GM18870 (cell line): ENCODE measurements at regions not wholly inside any gene's neighbourhood (a gene's known extent, or its start where the extent isn't known, plus 50 kb on each side); places are given as distances from the start of the nearest gene placed in this dataset.
A peak's percentile ranks its signal among the peaks of the same experiment; 100 is the strongest.

Experiments used
- ATAC-seq: cut with Tn5 transposase; IDR thresholded peaks from one replicate; pipeline ENCODE4 v1.9.1; 2021; ENCODE audit warnings: moderate library complexity; ENCODE audit not compliant: unreplicated experiment

- ATAC-seq, result no peak
These were observed 853.8 kb upstream of the INTU start for GRCh38 chr4:126779001-126779400.

GRCh38 chr4:126779436-126780166 lies 853.2 kb upstream of the INTU start:
- ATAC-seq, result no peak

GRCh38 chr4:126783191-126783590 lies 849.6 kb upstream of the INTU start:
- no peak for ATAC-seq

GRCh38 chr4:126784966-126785580 lies 847.7 kb upstream of the INTU start:
- ATAC-seq, result no peak

- no peak for ATAC-seq
These were observed 842.1 kb upstream of the INTU start for GRCh38 chr4:126790633-126791032.

- no peak for ATAC-seq
These were observed 838.4 kb upstream of the INTU start for GRCh38 chr4:126794363-126794762.

- ATAC-seq, result no peak
These were observed 834.5 kb upstream of the INTU start for GRCh38 chr4:126798214-126798613.

- ATAC-seq, result no peak
These were observed 833.3 kb upstream of the INTU start for GRCh38 chr4:126799416-126799815.

- no peak for ATAC-seq
These were observed 832.7 kb upstream of the INTU start for GRCh38 chr4:126799971-126800574.

- ATAC-seq, result peak; percentile 45
These were observed 832.1 kb upstream of the INTU start for GRCh38 chr4:126800575-126801141.

- no peak for ATAC-seq
These were observed 825.6 kb upstream of the INTU start for GRCh38 chr4:126807132-126807531.

GRCh38 chr4:126812076-126812475 lies 820.7 kb upstream of the INTU start:
- no peak for ATAC-seq

- no peak for ATAC-seq
These were observed 812.1 kb upstream of the INTU start for GRCh38 chr4:126820631-126821030.

GRCh38 chr4:126821152-126821551 lies 811.6 kb upstream of the INTU start:
- ATAC-seq, result no peak

GRCh38 chr4:126825083-126825482 lies 807.7 kb upstream of the INTU start:
- no peak for ATAC-seq

- no peak for ATAC-seq
These were observed 805.1 kb upstream of the INTU start for GRCh38 chr4:126827669-126828068.

GRCh38 chr4:126834854-126835253 lies 797.9 kb upstream of the INTU start:
- no peak for ATAC-seq

- ATAC-seq, result no peak
These were observed 793.6 kb upstream of the INTU start for GRCh38 chr4:126838941-126839679.

- no peak for ATAC-seq
These were observed 789.2 kb upstream of the INTU start for GRCh38 chr4:126843492-126844067.

GRCh38 chr4:126850286-126850685 lies 782.5 kb upstream of the INTU start:
- ATAC-seq, result peak; percentile 85

- no peak for ATAC-seq
These were observed 781.4 kb upstream of the INTU start for GRCh38 chr4:126851391-126851790.
